ENCODE measurements at regions not wholly inside any gene's neighbourhood (a gene's known extent, or its start where the extent isn't known, plus 50 kb on each side); places are given as distances from the start of the nearest gene placed in this dataset.

DNA sequence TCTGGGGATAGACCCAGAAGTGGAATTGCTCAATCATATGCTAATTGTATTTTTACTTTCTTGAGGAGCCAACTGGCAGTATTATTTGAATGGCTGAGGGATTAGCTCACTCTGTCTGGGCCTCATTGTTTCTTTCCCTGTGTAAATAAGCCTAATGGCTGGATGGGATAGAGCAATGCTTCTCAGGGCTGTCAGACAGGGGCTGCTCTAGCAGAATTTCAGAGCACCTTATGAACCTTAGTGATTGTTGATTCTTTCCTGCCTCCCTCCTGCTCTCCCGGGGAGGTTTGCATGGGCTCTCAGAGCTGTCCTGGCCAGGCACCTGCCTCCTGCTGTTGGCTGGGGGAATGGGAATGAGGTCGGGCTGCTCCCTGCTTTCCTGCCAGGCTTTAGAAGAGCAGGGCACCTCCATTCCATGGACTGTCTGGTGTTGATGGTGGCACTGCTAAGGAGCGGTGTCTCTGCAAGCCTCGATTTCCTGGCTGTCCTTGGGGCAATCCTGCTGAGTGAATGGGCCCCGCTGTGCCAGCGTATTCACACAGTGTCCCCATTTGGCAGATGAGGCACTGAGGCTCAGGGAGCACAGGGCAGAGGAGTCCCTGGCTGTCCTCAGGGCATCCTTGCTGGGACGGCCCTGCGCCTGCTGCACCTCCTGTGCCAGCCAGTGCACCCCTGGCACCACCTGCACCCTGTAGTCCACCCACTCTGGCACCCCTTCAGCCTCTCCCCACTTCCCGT lies 468.2 kb upstream of the HS6ST1 start:
- no peak for DNase-seq

GRCh38 chr2:128787616-128788015 lies 468.9 kb upstream of the HS6ST1 start:
- no peak for DNase-seq

GRCh38 chr2:128788636-128789220 lies 470.1 kb upstream of the HS6ST1 start:
- DNase-seq: no peak

DNA sequence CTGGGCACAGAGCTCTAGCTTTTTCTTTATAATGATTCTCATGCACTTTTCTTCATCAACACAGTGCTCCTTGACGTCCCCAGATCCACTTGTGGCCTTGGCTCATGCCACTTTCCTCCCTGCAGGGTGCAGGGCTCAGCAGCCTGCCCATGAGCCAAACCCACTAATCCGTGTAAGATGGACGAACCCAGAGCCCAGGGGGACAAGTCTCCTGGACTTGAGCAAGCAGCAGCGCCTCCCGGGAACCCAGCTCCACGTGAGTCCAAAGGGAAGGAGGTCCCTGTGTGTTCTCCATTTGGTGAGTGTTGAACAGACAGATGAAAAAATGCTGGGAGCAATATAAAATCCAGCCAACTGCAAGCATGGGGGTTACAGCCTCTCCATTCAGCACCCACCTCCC lies 470.6 kb upstream of the HS6ST1 start:
- DNase-seq: no peak

DNA sequence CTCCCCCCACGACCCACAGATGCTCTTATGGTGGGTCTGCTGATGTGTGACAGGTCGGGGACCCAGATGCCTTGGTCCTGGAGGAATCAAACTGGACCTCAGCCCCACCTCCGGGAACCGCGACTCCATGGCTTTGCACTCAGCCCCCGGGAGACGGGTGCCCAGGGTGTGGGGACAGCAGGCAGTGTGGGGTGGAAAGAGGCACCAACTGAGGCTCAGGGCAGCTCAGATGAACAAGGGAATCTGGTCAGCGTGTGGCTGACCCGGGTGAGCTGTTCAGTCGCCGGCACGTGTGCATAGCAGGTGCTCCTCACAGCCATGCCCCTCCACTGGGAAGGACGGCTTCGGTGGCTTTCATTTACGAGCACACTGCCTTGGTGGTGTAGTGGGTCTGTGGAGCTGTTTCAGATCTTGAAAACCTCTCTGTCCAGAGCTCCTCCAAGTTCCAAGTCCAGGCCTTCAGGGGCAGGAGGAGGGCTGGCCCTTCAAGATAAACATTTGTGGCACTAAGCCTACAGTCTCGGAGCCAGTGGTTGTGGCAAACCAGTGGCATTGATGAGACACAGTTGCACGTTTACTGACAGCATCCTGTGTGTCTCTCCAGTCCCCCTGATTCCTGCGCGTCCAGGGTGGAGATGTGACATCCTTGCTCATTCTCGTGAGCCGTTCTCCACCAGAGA lies 471.2 kb upstream of the HS6ST1 start:
- no peak for DNase-seq

- no peak for DNase-seq
These were observed 471.9 kb upstream of the HS6ST1 start for GRCh38 chr2:128790541-128791001.

- no peak for DNase-seq
These were observed 472.7 kb upstream of the HS6ST1 start for GRCh38 chr2:128791120-128791984.

DNA sequence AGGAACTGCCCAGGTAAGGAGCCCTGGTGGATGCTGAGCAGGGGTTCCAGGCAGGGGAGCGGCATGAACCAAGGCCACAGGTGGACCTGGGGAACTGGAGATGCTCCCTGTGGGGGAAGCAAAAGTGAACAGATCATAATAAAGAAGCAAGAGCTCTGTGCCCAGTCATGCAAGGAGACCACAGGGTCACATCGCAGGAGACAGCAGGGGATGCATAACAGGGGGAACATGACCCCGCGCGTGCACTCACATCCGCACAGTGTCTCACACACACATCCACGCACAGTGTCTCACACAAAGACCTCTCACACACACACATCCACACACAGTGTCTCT lies 473.3 kb upstream of the HS6ST1 start:
- DNase-seq: no peak

DNA sequence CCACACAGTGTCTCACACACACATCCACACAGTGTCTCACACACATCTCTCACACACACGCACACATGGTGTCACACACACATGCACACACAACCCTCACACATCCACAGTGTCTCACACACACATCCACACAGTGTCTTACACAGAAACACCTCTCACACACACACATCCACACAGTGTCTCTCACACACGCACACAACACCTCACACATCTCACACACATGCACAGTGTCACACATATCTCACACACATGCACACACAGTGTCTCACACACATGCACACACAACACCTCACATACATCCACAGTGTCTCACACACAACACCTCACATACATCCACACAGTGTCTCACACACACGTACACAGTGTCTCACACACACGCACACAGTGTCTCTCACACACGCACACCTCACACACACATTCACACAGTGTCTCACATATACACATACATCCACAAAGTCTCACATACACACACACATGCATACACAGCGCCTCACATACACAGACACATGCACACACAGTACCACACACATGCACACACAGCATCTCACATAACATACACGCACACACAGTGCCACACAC lies 473.9 kb upstream of the HS6ST1 start:
- DNase-seq: no peak

GRCh38 chr2:128793404-128793803 lies 474.7 kb upstream of the HS6ST1 start:
- no peak for DNase-seq

- DNase-seq: no peak
These were observed 475.6 kb upstream of the HS6ST1 start for GRCh38 chr2:128794285-128794684.

DNA sequence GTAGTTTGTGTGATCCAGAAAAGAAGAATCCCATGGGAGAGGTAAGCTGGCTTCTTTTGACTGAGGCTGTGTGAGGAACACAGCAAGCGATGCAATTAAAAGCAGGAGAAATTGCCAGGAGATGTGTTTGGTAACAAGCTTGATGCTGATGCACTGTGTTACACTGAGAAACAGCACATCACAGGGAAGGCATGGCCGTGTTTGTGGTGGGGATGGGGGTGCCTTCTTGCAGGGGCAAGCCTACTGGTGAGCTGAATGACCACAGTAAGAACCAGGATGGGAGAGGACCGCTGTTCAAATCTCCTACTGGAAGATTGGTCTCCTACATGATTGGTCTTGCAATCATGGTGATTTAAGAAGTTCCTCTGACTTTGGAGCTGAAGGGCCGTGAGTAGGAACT lies 477.7 kb upstream of the HS6ST1 start:
- no peak for DNase-seq

DNA sequence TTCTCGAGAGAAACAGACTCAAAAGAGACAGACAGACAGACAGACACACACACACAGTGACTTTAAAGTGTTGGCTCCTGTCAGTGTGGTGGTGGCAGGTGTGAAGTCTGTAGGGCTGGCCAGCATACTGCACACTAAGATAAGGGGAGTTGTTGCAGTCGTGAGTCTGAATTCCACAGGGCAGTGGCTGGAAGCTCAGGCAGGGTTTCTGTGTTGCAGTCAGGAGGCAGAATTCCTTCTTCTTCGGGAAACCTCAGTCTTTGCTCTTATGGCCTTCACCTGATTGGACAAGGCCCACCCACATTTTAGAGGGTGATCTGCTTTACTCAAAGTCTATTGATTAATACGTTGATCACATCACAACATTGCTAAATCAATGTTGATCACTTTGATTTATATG lies 478.4 kb upstream of the HS6ST1 start:
- no peak for DNase-seq

- DNase-seq: no peak
These were observed 478.9 kb upstream of the HS6ST1 start for GRCh38 chr2:128797533-128797932.

GRCh38 chr2:128797937-128798336 lies 479.3 kb upstream of the HS6ST1 start:
- no peak for DNase-seq

DNA sequence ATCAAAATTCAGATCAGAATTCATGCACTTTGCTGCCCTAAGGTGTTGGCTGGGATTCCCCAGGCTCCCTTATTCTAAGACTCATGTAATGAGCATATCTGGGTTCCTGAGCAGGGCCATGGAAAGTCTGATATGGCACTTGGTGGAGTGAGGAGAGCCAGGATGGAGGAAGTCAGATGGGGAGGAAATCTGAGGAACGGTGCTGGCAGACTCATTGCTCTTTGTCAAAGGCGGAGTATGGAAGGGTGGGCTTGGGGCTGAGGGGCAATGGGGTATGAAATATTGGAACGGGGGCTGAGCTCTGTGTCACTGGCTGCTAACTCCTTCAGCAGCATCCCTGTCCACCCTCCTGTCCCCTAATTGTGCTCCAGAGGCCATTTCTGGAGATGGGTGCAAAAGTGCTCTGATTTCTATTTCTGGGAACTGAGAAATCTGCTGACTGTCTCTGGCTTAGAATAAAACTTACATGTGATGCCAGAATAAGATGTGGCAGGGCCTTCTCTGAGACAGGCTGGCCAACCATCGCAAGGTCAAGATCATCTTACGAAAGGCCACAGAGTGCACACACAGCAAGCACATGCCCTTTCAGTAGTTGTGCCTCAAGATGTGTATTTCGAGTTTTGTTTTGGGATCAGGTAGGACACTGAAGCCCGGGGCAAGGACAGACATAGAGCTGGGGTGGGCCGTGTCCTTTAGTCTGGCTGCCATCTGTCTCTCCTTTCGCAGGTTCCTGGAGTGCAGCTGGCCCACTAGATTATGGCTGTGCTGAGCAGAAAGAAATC lies 480.0 kb upstream of the HS6ST1 start:
- DNase-seq: no peak

- no peak for DNase-seq
These were observed 480.6 kb upstream of the HS6ST1 start for GRCh38 chr2:128799284-128799552.

DNA sequence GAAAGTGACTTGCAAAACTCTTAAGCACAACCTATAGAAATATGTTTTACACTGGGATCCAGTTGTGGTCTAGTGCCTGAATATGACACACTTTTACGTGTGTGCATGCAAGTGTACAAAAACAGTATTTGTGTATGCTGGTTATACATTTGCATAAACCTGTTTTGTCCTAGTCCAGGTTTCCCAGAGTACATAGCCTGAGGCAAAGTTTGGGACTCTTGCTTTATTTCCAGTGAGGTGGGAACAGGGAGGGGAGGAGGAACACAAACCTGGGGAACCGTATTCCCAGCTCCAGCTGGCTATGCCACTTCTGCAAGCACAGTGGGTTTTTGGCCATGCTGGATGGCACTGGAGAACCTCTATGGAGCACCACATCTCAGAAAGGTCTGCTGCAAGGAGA lies 481.1 kb upstream of the HS6ST1 start:
- DNase-seq: no peak

DNA sequence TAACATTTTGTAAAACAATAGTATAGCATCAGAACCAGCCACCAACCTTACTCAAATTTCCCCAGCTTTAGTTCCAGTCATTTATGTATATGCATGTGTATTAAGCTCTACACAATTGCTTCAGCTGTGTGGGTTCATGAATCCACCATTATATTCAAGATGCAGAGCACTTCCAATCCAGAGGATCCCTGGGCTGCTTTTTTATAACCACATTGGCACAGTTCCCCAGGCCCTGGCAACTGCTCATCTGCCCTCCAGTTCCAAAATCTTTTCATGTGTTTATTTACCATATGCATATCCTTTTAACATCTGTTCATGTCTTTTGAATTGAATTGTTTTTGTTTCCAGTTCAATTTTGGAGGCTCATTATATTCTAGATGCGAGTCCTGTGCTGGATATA lies 482.9 kb upstream of the HS6ST1 start:
- DNase-seq: no peak

- no peak for DNase-seq
These were observed 484.6 kb upstream of the HS6ST1 start for GRCh38 chr2:128803222-128803621.

GRCh38 chr2:128805237-128805636 lies 486.6 kb upstream of the HS6ST1 start:
- DNase-seq: no peak

- DNase-seq: no peak
These were observed 487.2 kb upstream of the HS6ST1 start for GRCh38 chr2:128805918-128806317.

DNA sequence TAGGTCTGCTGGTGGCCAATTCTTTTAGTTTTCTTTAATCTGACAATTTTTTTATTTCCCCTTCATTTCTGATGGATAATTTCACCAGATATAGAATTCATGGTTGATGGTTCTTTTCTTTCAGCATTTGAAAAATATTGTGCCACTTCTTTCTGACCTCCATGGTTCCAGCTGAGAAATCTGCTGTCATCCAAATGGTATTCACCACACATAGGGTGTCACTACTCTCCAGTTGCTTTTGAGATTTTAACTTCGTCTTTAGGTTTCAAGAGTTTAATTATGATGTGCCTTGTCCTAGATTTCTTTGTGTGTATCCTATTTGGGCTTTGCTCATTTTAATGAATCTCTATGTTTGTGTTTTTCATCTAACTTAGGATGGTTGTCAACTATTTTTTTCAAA lies 488.6 kb upstream of the HS6ST1 start:
- DNase-seq: no peak

All from DMS153 (cell line).